KOPT-K1 (cell line): ENCODE measurements at regions not wholly inside any gene's neighbourhood (a gene's known extent, or its start where the extent isn't known, plus 50 kb on each side); places are given as distances from the start of the nearest gene placed in this dataset.

Experiments
- H3K27ac ChIP-seq: fragments of 200-600 bp; sonication (generic); 2 replicates; pipeline ENCODE4 v1.5.1; 2016; ENCODE audit warnings: antibody characterized with exemption, mild to moderate bottlenecking, low read depth, low read length; ENCODE audit not compliant: poor library complexity, severe bottlenecking
- H3K36me3 ChIP-seq: fragments of 200-600 bp; sonication (generic); 2 replicates; pipeline ENCODE4 v1.5.1; 2017; ENCODE audit warnings: antibody characterized with exemption, mild to moderate bottlenecking, low read length, moderate library complexity; ENCODE audit not compliant: insufficient read depth
- H3K9me3 ChIP-seq: fragments of 200-600 bp; sonication (generic); 2 replicates; pipeline ENCODE4 v1.5.1; 2017; ENCODE audit warnings: antibody characterized with exemption, low read length, mild to moderate bottlenecking; ENCODE audit not compliant: insufficient read depth, poor library complexity, severe bottlenecking

DNA sequence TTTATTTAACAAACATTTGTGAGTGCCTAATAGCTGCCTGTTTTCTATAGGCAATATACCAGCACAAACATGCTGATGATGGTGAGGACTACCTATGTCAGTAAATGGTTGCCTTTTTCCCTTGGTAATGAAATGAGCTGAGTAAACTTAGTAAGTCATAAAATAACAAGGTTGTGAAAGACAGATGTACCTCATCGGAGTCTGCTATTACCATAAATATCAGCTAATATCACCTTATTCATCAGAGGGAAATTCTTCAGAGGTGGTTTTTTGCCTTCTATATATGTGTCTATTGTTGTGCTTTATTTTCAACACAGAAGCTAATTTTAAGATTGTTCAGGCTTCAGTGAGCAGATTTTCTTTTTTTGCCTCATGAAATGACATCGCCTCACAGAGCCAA lies 1040.5 kb downstream of the DTWD2 start:
- Histone ChIP-seq H3K27ac (no peak overlapping the region), H3K9me3 (no peaks in the 10 kb centered on the region), H3K36me3 (no peaks in the 10 kb centered on the region)

DNA sequence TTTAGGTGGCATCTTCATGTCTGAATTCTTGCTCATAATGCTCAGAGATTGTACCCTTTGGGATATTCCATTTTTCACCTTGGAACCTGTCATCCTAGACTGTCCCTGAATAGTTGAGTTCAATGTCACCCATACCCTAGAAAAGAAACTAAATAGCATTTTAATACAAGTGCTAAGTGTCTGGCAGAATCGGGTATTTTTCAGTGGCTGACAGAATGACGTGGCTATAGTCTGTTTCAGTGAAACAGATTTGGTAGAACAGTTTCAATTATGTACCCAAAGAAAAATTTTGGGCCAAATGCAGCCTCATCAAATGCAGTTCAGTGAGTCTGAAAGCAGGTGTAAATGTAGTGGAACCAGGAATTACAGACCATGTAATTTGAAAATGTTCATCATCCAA lies 1041.2 kb downstream of the DTWD2 start:
- Histone ChIP-seq H3K9me3 (no peaks in the 10 kb centered on the region), H3K27ac (no peak overlapping the region), H3K36me3 (no peaks in the 10 kb centered on the region)

DNA sequence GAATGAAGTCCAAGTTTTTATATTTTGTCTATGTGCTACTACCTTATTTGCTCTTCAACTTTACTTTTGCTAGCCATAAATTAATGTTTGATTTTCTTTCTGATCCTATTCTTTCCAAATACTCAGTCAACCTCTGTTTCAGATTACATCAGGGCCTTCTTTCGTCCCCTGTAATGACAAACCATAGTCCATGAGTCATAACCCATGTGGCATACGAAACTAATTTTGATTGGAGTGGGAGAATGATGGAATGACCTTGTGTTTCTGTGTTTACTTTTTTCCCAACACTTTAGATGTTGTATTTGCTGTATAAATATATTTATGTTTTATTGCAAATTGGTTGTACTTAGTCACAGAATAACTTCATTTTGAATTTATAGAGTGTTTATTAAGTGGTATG lies 1043.1 kb downstream of the DTWD2 start:
- Histone ChIP-seq H3K9me3 (no peaks in the 10 kb centered on the region), H3K36me3 (no peaks in the 10 kb centered on the region), H3K27ac (no peak overlapping the region)

DNA sequence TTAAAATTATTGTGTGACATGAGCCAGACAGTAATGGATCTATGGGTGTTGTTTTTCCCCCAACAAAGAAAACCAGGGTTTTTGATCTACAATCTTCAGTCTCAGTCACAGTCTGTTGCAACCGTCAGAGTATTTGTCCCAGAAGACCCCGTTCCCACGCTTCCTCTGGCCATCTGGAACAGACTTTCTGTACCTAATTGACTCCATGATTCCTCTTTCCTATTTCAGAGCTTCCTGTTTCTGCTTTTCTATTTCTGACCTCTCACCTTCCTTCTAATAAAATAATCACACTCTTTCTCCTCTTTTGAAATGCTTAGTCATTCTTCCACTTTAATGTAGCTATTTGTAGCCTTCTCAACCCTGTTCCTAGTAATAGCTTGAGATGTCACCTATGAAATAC lies 1044.8 kb downstream of the DTWD2 start:
- Histone ChIP-seq H3K27ac (no peak overlapping the region), H3K36me3 (no peaks in the 10 kb centered on the region), H3K9me3 (no peaks in the 10 kb centered on the region)

DNA sequence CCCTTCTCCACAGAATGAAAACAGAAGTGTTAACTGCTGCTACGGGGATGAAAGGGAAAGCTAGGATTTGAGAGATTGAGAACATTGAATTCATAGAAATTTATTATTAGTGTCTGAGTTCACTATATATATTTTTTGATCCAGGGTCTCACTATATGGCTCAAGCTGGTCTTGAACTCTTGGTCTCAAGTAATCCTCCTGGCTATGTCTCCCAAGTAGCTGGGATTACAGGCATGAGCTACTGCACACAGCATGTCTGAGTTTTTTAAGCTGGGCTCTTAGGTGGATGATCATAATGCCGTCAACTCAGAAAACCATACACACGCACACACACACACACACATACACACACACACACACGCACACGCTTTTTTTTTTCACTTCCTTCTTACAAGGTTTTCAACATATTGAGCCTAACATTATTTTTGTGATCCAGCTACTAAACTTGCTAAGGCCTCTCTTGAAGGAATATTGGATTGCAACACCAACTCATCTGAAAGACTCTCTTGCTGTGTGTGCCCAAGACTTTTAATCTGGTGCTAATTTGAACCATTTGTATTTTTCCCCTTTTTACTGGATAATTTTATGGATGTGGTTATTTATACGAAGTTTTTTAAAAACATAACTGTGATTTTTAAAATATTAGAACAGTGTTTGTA lies 1045.4 kb downstream of the DTWD2 start:
- Histone ChIP-seq H3K27ac (no peak overlapping the region), H3K36me3 (no peaks in the 10 kb centered on the region), H3K9me3 (no peaks in the 10 kb centered on the region)

DNA sequence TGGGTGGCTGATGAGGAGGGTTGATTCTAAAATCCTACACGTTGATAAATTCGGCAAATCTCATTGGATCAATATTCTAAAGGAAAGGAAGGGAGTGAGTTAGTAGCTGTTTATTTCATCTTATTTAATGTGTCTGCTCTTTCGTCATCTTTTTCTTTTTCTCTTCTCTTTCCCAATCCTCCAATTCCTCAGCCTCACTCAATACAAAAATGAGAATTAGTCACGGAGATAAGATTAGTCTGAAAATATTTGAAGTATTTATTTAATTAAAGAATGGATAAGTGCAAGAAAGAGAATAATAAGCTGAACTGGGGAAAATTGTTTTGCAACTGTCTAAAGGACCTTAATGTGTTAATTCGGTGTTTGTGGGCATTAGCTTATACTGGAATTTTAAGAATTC lies 1095.1 kb downstream of the DTWD2 start:
- Histone ChIP-seq H3K36me3 (no peaks in the 10 kb centered on the region), H3K27ac (no peak overlapping the region), H3K9me3 (no peaks in the 10 kb centered on the region)

DNA sequence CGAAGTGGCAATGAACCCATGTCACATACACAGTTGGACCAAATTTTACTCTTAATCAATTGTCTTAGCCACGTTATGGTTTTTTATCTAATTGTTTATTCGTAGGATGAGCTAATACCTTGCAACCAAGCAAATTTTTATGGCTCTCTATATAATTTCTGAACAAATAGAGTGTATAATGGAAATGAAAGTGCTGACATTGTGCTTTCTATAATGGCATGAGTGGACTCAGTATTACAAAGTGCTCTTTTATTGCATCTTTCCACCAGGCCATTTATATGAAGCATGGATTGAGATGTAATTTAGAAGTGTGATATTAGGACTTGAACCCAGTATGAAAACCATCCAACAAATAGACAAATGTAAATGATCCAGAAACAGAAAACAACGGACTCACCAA lies 1096.0 kb downstream of the DTWD2 start:
- H3K9me3 ChIP-seq, result no peaks in the 10 kb centered on the region
- no peak overlapping the region for H3K27ac ChIP-seq
- H3K36me3 ChIP-seq, result no peaks in the 10 kb centered on the region

DNA sequence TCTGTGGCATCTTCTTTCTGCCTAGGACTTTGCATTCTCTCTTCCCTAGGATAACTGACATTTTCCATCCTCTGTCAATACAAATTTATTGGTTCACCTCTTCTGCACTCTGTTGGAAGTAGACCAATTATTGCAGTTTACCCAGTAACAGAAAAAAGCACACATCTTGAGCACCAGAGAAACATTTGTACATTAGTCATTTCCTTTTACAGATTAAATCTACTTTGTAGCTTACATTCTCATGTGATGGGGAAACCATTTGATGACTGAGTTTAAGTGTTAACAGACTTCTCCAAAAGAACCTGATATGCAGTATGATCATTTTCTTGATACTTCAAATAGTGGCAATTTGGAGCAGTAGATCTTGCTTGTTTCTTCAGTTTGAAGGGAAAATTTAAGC lies 1098.8 kb downstream of the DTWD2 start:
- H3K9me3 ChIP-seq, result no peaks in the 10 kb centered on the region
- no peaks in the 10 kb centered on the region for H3K36me3 ChIP-seq
- peak overlapping the region; percentile 48 for H3K27ac ChIP-seq

DNA sequence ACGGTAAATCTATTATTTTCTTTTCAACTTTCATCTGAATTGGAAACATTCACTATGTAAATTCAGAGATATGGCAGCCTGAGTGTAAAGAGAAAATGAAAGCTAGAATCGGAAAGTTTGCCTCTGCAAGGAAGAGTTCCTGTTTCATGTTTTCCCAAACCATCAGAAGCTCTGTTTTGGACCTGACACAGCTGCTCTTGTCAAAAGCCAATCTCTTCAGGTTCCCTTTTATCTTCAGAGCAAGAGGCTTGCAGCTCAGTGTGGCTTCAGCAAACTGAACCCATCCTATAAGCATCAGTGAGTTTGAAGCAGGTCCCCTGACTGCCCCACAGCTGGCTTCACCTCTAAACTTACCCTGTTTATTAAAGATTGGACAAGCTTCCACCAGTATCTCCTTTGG lies 1099.7 kb downstream of the DTWD2 start:
- no peaks in the 10 kb centered on the region for H3K9me3 ChIP-seq
- H3K36me3 ChIP-seq, result no peaks in the 10 kb centered on the region
- peak overlapping the region; percentile 48 for H3K27ac ChIP-seq

DNA sequence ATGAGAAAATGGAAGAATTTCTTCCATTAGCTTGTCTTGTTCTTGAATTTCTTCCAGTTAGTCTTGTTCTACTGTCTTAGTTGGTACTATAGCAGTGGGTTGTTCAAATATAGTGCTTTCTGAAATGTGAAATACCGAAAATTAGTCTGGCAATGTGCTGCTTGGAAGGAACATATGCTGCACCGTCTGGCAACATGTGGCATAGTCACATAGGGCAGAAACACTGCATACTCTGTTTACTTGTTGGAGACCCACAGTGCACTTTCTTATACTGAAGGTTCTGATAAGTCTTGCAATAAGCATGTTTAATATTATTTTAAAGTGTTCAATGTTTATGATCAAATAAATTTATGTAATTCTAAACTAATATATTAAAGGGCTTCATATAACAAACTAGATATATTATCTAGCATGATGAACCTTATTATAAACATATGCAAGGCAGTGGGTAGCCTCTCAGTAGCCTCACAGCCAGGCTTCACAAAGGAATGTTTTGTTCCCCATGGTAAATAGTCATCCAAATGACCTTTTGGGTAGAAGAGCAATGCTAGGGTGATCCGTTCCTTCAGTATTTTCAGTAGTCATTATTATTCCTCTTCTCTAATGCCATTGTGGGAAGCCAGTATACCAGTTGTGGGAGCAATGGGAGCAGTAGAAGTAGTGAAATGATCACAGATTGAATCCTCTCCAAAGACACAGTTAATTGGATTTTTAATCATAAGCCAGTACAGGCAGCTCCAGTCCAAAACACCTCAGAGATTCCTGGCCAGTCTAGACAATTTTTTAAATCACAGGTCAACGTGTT lies 1106.7 kb downstream of the DTWD2 start:
- H3K36me3 ChIP-seq, result no peaks in the 10 kb centered on the region
- no peaks in the 10 kb centered on the region for H3K9me3 ChIP-seq
- no peak overlapping the region for H3K27ac ChIP-seq

DNA sequence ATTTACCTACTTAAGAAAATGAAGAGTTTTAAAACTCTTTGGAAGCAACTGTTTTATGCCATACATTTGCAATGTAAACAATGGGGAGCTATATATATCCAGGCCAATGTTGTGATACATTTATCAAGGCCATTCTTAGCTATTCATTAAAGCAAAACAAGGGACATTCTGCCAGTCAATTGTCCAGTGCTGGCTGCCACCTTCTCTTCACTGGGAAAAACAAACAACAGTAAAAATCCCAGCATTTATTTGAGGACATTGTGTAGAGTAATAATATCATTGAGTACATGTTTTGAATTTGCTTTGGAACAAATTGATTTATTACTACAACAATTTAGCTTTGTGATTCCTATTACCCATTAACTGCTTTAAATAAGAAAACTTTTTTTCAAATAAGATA lies 1107.4 kb downstream of the DTWD2 start:
- H3K9me3 ChIP-seq, result no peaks in the 10 kb centered on the region
- H3K36me3 ChIP-seq, result no peaks in the 10 kb centered on the region
- H3K27ac ChIP-seq, result no peak overlapping the region

DNA sequence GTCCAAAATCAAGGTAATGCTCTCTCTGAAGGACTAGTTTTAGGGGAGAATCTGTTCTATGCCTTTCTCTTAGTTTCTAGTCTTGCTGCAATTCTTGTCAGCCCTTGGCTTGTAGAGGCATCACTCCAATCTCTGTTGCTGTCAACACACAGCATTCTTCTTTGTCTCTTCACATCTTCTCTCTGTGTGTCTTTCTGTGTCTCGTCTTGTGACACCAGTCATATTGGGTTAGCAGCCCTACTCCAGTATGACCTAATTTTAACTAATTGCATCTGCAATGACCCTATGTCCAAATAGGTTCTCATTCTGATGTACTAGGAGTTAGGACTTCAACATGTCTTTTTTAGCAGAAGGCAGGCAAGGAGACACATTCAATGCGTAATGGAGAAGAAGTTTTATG lies 1110.6 kb downstream of the DTWD2 start:
- Histone ChIP-seq H3K27ac (no peak overlapping the region), H3K36me3 (no peaks in the 10 kb centered on the region), H3K9me3 (no peaks in the 10 kb centered on the region)

DNA sequence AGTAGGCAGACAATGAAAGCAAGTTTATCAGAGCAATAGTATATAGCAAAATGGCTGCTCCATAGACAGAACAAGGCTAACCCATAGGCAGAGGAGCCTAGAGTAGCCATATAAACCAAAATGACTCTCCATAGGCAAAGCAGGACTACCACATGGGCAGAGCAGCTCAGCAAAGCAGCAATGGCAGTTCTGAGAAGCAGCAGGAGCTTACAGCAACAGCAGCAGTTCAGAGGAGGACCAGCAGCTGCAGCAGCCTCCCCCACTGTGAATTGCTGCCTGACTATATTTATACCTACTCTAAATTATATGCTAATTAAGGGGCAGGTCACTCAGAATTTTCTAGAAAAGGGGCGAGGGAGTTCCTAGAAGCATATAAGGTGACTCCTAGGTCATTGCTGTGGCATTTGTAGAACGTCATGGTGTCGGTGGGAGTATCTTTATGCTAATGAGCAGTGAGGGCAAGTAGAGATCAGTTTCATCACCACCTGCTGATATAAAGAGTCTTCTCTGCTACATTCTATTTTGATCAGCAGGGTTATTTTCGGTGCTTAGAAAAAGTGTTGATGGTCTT lies 1115.5 kb downstream of the DTWD2 start:
- Histone ChIP-seq H3K27ac (no peak overlapping the region), H3K36me3 (no peaks in the 10 kb centered on the region)

DNA sequence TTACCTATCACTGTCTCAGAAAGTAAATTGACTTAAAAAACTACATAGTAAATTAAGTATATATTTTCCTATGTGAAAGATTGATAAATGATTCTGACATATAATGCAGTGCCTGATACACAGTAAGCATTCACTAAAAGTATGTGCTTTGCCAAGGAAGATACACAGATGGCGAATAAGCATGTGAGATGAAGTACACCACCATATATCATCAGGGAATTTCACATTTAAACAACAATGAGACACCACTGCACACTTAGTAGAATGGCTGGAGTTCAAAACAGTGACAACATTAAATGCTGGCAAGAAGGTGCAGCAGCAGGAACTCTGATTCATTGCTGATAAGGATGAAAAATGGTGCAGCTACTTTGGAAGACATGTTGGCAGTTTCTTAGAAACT lies 1118.8 kb downstream of the DTWD2 start:
- H3K36me3 ChIP-seq, result no peaks in the 10 kb centered on the region
- H3K27ac ChIP-seq, result no peak overlapping the region
- H3K9me3 ChIP-seq, result no peaks in the 10 kb centered on the region

More for the DNA sequence above, 1115.5 kb downstream of the DTWD2 start:
- no peaks in the 10 kb centered on the region for H3K9me3 ChIP-seq

DNA sequence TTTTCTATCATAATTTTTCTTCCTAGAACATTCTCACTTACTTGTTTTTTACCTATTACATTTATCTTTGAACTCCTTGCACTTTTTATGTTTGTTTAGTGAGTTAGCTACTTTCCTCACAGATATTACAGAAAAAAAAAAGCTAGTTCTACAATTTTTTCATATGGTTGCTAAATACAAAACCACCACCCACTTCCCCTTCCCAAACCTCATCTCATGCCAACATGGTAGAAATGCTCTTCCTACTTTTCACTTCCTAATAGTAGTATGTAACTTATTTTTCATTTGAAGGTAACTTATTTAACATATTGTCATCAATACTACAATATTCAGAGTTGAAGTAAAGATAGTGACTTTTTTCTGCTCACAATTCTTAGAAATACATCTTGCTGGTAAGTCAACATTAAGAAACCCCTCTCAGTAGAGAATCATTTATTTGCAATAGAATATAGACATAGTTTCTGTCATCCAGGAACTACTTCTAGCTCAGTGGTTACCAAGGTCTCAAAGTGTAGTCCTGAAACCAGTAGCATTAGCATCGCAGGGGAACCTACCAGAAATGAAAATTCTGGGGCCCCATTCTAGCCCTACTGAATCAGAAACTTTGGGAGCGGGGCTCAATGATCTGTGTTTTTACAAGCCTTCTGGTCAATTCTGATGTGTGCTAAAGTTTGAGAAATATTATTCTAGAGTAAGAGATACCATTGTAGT lies 1124.6 kb downstream of the DTWD2 start:
- Histone ChIP-seq H3K27ac (no peak overlapping the region), H3K36me3 (no peaks in the 10 kb centered on the region), H3K9me3 (no peaks in the 10 kb centered on the region)
